ENCODE measurements at regions not wholly inside any gene's neighbourhood (a gene's known extent, or its start where the extent isn't known, plus 50 kb on each side); places are given as distances from the start of the nearest gene placed in this dataset.

DNA sequence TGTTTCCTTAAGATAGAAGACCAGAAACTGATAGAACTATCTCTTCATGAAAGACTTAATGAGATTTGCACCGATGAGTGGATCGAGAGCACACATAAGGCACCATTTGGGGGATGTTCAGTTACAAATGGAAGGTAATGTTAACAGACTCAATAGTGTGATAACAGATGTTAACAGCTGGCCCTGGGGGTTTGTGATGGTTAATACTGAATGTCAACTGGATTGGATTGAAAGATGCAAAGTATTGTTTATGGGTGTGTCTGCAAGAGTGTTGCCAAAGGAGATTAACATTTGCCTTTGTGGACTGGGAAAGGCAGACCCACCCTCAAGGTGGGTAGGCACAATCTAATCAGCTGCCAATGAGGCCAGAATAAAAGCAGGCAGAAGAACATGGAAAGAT lies 130.5 kb upstream of the DGKB start:
- Histone ChIP-seq H2AK5ac (ENCODE audit: low read depth, low read length) (no peak overlapping the region), H3K27me3 (ENCODE audit: control insufficient read depth, insufficient read depth, low read length) (no peaks in the 10 kb centered on the region), H2AFZ (replicated peaks; ENCODE audit: low read length, poor library complexity) (no peak overlapping the region), H3K9ac (ENCODE audit: low read depth, low read length) (no peak overlapping the region), H4K20me1 (ENCODE audit: insufficient read depth, low read length) (no peaks in the 10 kb centered on the region), H2BK120ac (ENCODE audit: low read depth, low read length) (no peak overlapping the region), H3K4me1 (ENCODE audit: control insufficient read depth, insufficient read depth, low read length) (no peaks in the 10 kb centered on the region), H3K27ac (ENCODE audit: insufficient read depth, low read length) (no peak overlapping the region), H4K91ac (ENCODE audit: insufficient read depth, low read depth, low read length) (no peak overlapping the region), H3K9me1 (ENCODE audit: insufficient read depth, low read length) (no peaks in the 10 kb centered on the region), H2BK20ac (ENCODE audit: low read depth, low read length) (no peak overlapping the region), H2BK15ac (ENCODE audit: low read depth, low read length) (no peak overlapping the region), H4K8ac (ENCODE audit: low read depth in 2 of 2, low read length in 2 of 2) (no peak overlapping the region), H3K4me2 (ENCODE audit: low read depth, low read length) (no peak overlapping the region), H3K56ac (ENCODE audit: extremely low read depth, insufficient read depth, low read length) (no peak overlapping the region), H4K5ac (ENCODE audit: low read depth, low read length) (no peak overlapping the region), H3K4me3 (ENCODE audit: insufficient read depth, low read depth, low read length) (no peak overlapping the region), H2AK9ac (replicated peaks; ENCODE audit: low read depth, low read length, poor library complexity) (no peak overlapping the region), H3K23ac (ENCODE audit: low read depth, low read length) (no peak overlapping the region), H3K36me3 (ENCODE audit: control insufficient read depth, insufficient read depth, low read length) (no peaks in the 10 kb centered on the region), H3K18ac (ENCODE audit: low read depth, low read length) (no peak overlapping the region), H3K79me1 (ENCODE audit: low read depth in 1 of 2, low read length in 2 of 2) (no peaks in the 10 kb centered on the region), H3K9me3 (ENCODE audit: control insufficient read depth, insufficient read depth, low read length) (no peaks in the 10 kb centered on the region; the same call in 1 of the 2 replicates), H3K14ac (replicated peaks; ENCODE audit: low read depth, low read length) (no peak overlapping the region), H3K4ac (ENCODE audit: low read depth, low read length) (no peak overlapping the region), H2BK5ac (ENCODE audit: low read depth, low read length, poor library complexity, severe bottlenecking) (no peak overlapping the region)
- in situ Hi-C loops (cut with MboI; ENCODE audit: low sequenced_read_pairs) (no loop called here), dilution Hi-C loops (cut with HindIII; ENCODE audit: low sequenced_read_pairs, unreplicated experiment) (no loop called here), intact Hi-C loops (cut with micrococcal nuclease) (no loop called here)
- no CpG with 5 or more reads among the region's 2 CpGs for WGBS, 2 experiments (ENCODE audit: extremely low coverage in 2 of 2, insufficient read length in 1 of 2)
- no TSS peak for BruUV-seq (replicated peaks)
- TF ChIP-seq RCOR1 (IDR thresholded peaks at IDR 0.05; ENCODE audit: insufficient replicate concordance, low read length) (no peak), SMC3 (IDR thresholded peaks at IDR 0.05; ENCODE audit: low read depth, low read length) (no peak), RFX5 (IDR thresholded peaks at IDR 0.05; ENCODE audit: low read depth, low read length) (no peak), POLR2A (IDR thresholded peaks at IDR 0.05; ENCODE audit: low read depth, low read length) (no peak), NFE2L2 (IDR thresholded peaks at IDR 0.05; ENCODE audit: low read depth, low read length) (no peak), MAFK (IDR thresholded peaks at IDR 0.05; ENCODE audit: low read depth, low read length) (no peak)
- POLR2A ChIA-PET (ENCODE audit: unreplicated experiment), result no interaction called here
- ATAC-seq (ENCODE audit: low read depth) (no peak), DNase-seq (no peak)
- CTCF ChIA-PET, result no interaction called here

All from IMR-90 (cell line).